ENCODE measurements at regions not wholly inside any gene's neighbourhood (a gene's known extent, or its start where the extent isn't known, plus 50 kb on each side); places are given as distances from the start of the nearest gene placed in this dataset.

DNA sequence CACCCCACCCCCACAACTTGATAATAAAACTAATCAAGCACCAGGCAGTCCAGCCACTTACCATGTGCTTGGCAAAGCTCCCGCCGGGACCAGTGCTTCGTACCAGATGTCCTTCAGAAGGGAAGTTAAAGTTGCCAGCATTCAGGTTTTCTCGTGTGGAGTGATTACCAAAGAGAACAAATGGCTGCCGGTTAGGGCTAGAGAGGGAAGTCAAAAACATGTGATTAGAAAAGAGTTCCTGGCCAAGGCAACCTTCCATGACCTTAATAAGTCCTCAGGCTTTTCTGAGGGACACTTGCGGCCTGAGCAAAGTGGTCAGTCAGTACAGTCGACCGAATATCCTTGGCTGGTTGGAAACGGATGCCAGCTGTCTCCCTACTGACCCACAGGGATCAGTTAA lies 67.0 kb downstream of the DNAAF9 start:
- H3K4me3 ChIP-seq (replicated peaks in 1 of 3; ENCODE audit: low read depth in 2 of 3, low read length in 3 of 3) = no peak overlapping the region
- peaks cover 62 to 83% of the 10 kb centered on the region in 2 donors for H3K36me3 Mint-ChIP-seq

DNA sequence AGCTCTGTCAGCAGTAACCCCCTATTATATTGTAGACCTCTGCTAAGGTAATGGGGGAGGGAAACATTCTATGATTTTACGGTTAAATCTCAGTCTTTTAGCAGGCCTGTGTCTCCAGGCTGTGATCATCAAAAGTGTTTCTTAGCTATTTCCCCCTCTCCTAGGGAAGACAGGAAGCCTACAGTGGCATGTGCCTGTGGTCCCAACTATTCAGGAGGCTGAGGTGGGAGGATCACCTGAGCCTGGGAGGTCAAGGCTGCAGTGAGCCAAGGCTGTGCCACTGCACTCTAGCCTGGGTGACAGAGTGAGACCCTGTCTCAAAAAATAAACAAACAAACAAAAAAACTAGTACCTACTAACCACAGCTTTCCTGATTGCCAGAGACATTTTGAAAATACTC lies 67.9 kb downstream of the DNAAF9 start:
- TF ChIP-seq, protein P1, sequence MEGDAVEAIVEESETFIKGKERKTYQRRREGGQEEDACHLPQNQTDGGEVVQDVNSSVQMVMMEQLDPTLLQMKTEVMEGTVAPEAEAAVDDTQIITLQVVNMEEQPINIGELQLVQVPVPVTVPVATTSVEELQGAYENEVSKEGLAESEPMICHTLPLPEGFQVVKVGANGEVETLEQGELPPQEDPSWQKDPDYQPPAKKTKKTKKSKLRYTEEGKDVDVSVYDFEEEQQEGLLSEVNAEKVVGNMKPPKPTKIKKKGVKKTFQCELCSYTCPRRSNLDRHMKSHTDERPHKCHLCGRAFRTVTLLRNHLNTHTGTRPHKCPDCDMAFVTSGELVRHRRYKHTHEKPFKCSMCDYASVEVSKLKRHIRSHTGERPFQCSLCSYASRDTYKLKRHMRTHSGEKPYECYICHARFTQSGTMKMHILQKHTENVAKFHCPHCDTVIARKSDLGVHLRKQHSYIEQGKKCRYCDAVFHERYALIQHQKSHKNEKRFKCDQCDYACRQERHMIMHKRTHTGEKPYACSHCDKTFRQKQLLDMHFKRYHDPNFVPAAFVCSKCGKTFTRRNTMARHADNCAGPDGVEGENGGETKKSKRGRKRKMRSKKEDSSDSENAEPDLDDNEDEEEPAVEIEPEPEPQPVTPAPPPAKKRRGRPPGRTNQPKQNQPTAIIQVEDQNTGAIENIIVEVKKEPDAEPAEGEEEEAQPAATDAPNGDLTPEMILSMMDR (IDR thresholded peaks at IDR 0.05) = no peak
- no peak overlapping the region for H3K27ac Mint-ChIP-seq
- Histone ChIP-seq H3K36me3 (replicated peaks in 1 of 2; ENCODE audit: control insufficient read depth in 1 of 2, insufficient read depth in 2 of 2, low read length in 2 of 2) (peaks cover 23 to 82% of the 10 kb centered on the region in 2 donors), H3K79me2 (ENCODE audit: insufficient read depth, low read length) (no peaks in the 10 kb centered on the region), H3K4me2 (replicated peaks; ENCODE audit: extremely low read depth, low read length, poor library complexity, severe bottlenecking) (no peak overlapping the region), H3K9ac (ENCODE audit: insufficient read depth, low read length, poor library complexity, severe bottlenecking) (no peak overlapping the region), H3K4me3 (replicated peaks in 1 of 3; ENCODE audit: low read depth in 2 of 3, low read length in 3 of 3) (no peak overlapping the region), H3K4me1 (ENCODE audit: control insufficient read depth in 1 of 2, insufficient read depth in 2 of 2, low read length in 2 of 2) (no peaks in the 10 kb centered on the region), H4K20me1 (ENCODE audit: insufficient read depth, low read length) (no peaks in the 10 kb centered on the region), H3K9me3 (replicated peaks in 1 of 2; ENCODE audit: control insufficient read depth in 1 of 2, insufficient read depth in 1 of 2, low read length in 2 of 2) (no peaks in the 10 kb centered on the region), H2AFZ (ENCODE audit: insufficient read depth, low read depth, low read length, poor library complexity, severe bottlenecking) (no peak overlapping the region), H3K27me3 (ENCODE audit: control insufficient read depth in 2 of 2, insufficient read depth in 2 of 2, low read length in 2 of 2) (no peaks in the 10 kb centered on the region), H3K27ac (ENCODE audit: low read depth in 1 of 2, low read length in 2 of 2) (no peak overlapping the region)
- peaks cover 0 to 1% (median 0%) of the 10 kb centered on the region in 7 donors for H3K9me3 Mint-ChIP-seq
- H3K4me3 Mint-ChIP-seq = no peak overlapping the region
- no CpG with 5 or more reads among the region's 1 CpG for WGBS (ENCODE audit: insufficient coverage)
- no peak for DNase-seq
- intact Hi-C loops (cut with micrococcal nuclease) = no loop called here
- H3K27me3 Mint-ChIP-seq (ENCODE audit: low read depth in 3 of 3) = peaks cover 0 to 1% (median 0%) of the 10 kb centered on the region in 3 donors
- H3K36me3 Mint-ChIP-seq = peaks cover 64 to 82% of the 10 kb centered on the region in 2 donors
- peaks cover 9% of the 10 kb centered on the region for H3K4me1 Mint-ChIP-seq

More for the DNA sequence above, 67.0 kb downstream of the DNAAF9 start:
- 49% methylated on average over 8 of the region's 9 CpGs for WGBS (ENCODE audit: insufficient coverage)
- Histone ChIP-seq H3K36me3 (replicated peaks in 1 of 2; ENCODE audit: control insufficient read depth in 1 of 2, insufficient read depth in 2 of 2, low read length in 2 of 2) (peaks cover 23 to 82% of the 10 kb centered on the region in 2 donors), H3K79me2 (ENCODE audit: insufficient read depth, low read length) (no peaks in the 10 kb centered on the region), H3K4me1 (ENCODE audit: control insufficient read depth in 1 of 2, insufficient read depth in 2 of 2, low read length in 2 of 2) (no peaks in the 10 kb centered on the region), H3K4me2 (replicated peaks; ENCODE audit: extremely low read depth, low read length, poor library complexity, severe bottlenecking) (no peak overlapping the region), H3K9ac (ENCODE audit: insufficient read depth, low read length, poor library complexity, severe bottlenecking) (no peak overlapping the region), H2AFZ (ENCODE audit: insufficient read depth, low read depth, low read length, poor library complexity, severe bottlenecking) (no peak overlapping the region), H4K20me1 (ENCODE audit: insufficient read depth, low read length) (no peaks in the 10 kb centered on the region), H3K27ac (ENCODE audit: low read depth in 1 of 2, low read length in 2 of 2) (no peak overlapping the region), H3K27me3 (ENCODE audit: control insufficient read depth in 2 of 2, insufficient read depth in 2 of 2, low read length in 2 of 2) (no peaks in the 10 kb centered on the region), H3K9me3 (replicated peaks in 1 of 2; ENCODE audit: control insufficient read depth in 1 of 2, insufficient read depth in 1 of 2, low read length in 2 of 2) (no peaks in the 10 kb centered on the region)
- H3K9me3 Mint-ChIP-seq = peaks cover 0 to 1% (median 0%) of the 10 kb centered on the region in 7 donors
- no peak overlapping the region for H3K4me3 Mint-ChIP-seq
- intact Hi-C loops (cut with micrococcal nuclease) = no loop called here
- peak; percentile 2 to 17 (median 3) for DNase-seq
- TF ChIP-seq, protein P1 (IDR thresholded peaks at IDR 0.05) = no peak
- peaks cover 0 to 1% (median 0%) of the 10 kb centered on the region in 3 donors for H3K27me3 Mint-ChIP-seq (ENCODE audit: low read depth in 3 of 3)
- peaks cover 9% of the 10 kb centered on the region for H3K4me1 Mint-ChIP-seq
- H3K27ac Mint-ChIP-seq = peak overlapping the region in 1 of 7 donors; percentile 68

Measured in CD14-positive monocyte (primary cell).